NK-92 treated with Interleukin-12 subunit alpha and Interleukin-12 subunit beta, amount 100 ng/mL, for 24 hours (cell line): ENCODE measurements at regions not wholly inside any gene's neighbourhood (a gene's known extent, or its start where the extent isn't known, plus 50 kb on each side); places are given as distances from the start of the nearest gene placed in this dataset.

Experiments
- DNase-seq: peaks from one replicate; lab custom pipeline; 2025; lab: John Stamatoyannopoulos, UW

- DNase-seq = no peak
Observed at GRCh38 chr17:79314617-79315357, 240.2 kb downstream of the ENGASE start.

DNA sequence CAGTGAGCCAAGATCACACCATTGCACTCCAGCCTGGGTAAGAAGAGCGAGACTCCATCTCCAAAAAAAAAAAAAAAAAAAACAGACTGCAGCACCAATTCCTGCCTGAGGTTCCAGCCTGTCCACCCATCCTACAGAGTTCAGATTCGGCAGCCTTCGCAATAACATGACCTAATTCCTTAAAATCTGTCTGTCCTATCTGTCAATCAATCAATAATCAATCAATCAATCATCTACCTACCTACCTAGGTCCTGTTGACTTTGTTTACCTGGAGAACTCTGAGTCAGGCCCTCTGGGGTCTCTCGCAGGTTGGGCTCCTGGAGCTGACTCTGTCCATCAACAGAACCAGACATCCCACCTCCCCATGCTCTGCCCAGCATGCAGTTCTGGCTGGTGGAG lies 236.7 kb downstream of the ENGASE start:
- no peak for DNase-seq

DNA sequence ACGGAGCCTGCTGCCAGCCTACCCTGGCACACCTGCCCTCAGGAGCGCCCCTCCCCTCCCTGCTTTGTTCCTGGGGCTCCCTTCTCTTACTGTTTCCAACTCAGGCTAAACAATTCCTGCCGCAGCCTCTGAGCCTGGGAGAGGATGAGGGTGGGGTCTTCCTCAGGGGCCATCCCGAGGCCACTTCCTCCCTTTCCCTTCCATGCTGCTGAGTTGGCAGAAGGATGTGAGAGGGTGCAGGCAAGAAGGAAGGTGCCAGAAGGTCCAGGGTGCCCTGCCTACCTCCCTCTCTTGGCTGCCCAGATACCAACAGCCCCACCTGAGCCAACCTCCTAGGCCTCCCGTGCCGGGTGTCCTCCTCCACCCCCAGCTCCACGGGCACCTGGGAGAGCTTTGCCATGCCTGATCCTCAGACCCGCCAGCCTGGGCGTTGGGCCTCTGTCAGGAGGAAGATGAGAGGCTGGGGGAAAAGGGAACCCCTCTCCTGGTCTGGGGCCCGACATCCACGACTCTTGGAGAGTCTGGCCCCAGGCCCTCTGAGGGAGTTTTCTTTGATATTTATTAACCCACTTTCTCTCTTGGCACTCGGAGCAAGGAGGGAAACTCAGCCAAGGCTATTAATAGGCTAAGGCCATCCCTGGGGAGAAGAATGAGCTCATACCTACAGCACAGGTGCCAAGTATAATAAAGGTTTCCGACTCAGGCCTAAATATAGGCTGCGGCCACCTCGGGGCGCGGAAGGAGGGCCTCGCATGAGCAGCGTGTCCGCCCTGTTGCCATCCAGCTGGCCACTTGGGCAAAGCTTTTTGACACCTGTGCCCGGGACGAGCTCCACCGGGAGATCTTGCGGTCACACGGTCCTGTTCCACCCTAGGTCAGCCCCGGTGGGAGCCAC lies 232.0 kb downstream of the ENGASE start:
- no peak for DNase-seq

DNA sequence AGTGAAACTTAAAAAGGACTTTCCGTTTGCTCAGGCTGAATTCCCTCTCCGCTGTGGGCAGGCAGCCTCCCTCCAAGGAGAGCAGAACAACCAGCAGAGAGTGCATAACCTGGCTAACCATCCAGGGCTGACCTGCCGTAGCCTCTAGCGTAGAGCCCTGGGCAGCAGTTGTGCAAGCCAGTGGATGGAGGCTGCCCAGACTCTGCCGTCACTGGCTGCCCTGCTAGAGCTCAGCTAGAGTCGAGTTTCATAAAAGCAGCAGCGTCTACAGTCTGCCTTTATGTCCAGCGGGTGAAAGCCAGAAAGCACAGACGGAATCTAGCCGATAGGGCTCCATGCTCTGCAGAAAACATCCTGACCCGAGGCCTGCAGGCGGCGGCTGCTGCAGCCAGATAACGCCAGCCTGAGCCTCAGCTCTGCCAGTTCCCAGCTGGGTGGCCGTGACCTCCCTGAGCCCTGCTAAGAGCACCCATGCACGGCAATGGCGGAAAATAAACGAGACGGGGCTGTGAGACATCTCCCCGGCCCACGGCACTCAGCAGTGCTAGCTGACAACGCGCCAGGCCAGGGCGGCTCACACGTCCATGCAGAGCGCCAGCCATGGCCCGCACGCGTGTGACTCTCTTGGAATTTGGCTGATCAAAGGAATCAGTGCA lies 231.3 kb downstream of the ENGASE start:
- no peak for DNase-seq

GRCh38 chr17:79305376-79305767 lies 230.7 kb downstream of the ENGASE start:
- no peak for DNase-seq

GRCh38 chr17:79304884-79305283 lies 230.3 kb downstream of the ENGASE start:
- no peak for DNase-seq

DNA sequence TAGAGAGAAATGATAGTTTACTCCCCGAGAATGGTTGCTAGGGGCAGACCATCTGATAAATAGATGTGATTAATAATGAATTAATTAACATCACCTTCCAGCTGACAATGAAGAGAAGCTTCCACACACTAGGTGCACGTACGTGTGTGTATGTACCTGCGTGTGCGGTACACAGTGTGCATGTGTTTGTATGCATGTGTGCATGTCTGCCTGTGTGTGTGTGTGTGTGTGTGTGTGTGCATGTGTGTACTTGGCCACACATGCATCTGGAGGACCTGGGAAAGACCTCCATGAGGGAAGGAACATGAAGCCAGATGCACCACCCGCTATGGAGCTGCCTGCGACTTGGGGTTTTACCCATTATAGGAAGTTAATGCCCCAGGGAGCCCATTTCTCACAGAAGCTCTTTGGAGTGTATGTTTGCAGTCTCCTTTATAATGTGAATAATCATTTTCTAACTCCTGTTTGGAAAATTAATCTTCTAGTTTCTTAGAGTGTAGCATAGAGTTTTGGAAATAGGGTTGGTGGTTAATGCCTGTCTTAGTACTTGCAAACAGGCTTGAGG lies 229.1 kb downstream of the ENGASE start:
- DNase-seq = no peak

DNA sequence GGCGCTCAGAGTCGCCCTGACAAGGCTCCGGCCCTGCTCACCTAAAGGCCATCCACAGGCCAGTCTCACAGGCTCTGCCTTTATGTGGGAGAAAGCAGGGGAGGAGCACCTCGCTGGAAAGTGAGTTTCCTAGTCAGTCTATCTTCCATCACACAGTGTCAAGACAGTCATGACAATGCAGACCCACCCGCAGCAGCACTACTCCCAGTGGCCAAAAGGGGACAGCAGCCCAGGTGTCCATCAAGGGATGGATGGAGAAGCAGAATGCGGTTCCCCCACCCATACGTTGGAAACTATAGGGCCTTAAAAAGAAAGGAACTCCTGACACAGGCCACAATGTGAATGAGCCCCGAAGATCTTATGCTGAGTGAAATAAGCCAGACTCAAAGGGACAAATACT lies 226.8 kb downstream of the ENGASE start:
- no peak for DNase-seq

- no peak for DNase-seq
Observed at GRCh38 chr17:79299349-79299748, 224.7 kb downstream of the ENGASE start.

DNA sequence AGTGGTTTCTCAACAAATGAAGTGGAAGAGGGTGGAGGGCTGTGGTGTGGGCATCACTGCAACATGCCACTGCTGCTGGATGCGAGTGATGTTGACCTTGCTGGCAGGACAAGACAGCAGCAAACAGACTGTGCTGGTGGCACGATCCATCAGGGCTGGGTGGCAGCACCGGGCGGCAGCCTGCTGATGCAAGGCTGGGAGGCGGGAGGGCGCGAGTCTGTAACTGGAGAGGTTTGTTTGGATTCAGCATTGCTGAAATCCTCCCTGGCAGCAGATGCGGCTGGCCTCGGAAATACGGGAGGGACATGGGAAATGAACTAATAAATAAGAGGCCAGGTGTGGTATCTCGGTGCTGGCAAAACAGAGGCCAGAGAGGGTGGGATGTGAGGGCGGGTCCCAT lies 224.2 kb downstream of the ENGASE start:
- DNase-seq = no peak

DNA sequence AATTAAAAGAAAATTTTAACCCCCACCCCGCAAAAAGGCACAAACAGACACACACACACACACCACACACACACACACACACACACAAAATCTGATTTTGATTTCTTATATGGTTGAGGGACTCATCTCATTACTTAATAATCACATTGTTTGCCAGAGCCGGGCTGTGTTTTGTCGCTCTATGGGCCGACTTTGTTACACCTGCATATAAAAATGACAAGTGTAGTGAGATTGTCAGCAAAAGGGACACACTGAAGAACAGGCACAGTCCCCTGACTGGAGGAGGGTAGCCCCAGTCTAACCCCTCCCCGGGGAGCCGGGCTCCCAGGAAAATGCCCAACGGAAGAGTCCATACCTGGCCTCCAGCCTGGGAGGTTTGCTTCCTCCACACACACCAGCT lies 221.6 kb downstream of the ENGASE start:
- no peak for DNase-seq

GRCh38 chr17:79295307-79295706 lies 220.7 kb downstream of the ENGASE start:
- DNase-seq = no peak

GRCh38 chr17:79294459-79295071 lies 219.9 kb downstream of the ENGASE start:
- no peak for DNase-seq

- DNase-seq = no peak
Observed at GRCh38 chr17:79292501-79292900, 217.9 kb downstream of the ENGASE start.

DNA sequence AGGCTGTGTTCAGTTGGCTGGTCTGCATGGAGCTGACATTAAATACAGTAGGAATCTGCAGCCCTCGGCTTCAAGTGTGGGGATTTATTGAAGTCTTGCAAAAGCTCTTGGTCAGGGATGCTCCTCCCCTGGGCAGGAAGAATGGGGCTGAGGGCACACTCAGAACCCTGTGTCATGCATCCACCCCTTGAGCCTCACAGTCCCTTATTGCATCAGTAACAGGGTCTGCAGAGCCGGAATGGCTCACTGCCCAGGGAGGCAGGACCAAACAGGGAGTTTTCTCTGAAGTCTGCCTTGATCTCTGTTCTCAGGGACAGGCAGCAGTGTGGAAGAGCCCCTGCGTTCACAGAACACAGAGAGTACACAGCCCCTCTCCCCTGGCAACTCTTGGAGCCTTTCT lies 216.8 kb downstream of the ENGASE start:
- no peak for DNase-seq

DNA sequence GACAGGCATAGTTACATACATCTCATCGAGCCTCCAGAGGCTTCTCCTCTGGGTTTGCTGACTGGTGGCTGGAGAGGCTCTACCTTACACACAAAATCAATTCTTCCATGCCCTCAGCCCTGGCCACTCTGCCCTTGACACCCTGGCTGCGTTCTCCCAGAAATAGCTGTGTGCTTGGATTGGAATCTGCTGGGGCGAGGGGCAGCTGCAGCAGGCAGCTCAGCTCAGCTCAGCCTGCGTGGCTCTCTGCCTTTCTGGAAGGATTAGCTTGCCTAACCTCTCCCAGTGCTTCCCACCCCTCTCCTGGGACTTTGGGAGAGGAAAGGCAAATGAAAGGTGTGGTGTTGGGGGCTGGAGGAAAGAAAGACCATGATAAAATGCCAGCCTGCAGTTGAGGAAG lies 216.1 kb downstream of the ENGASE start:
- no peak for DNase-seq

- no peak for DNase-seq
Observed at GRCh38 chr17:79288950-79289349, 214.3 kb downstream of the ENGASE start.

DNA sequence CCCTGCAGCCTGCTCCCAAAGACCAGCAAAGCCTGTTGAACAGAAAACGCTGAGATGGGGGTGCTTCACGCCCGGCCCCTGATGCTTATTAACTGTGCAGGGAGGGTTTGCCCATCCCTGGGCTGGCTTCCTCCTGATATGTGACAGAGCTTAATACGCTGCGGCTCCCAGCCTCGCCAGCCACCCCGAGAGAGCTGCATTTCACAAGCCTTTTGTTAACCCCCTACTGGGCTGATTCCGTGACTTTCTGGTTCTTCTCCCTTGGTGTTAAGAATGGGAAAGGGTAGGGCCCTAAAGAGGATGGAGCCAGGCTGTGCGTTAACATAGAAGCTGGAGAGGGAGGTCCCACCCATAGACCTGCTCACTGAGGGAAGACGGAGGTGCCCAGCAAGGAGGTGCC lies 211.8 kb downstream of the ENGASE start:
- no peak for DNase-seq

DNA sequence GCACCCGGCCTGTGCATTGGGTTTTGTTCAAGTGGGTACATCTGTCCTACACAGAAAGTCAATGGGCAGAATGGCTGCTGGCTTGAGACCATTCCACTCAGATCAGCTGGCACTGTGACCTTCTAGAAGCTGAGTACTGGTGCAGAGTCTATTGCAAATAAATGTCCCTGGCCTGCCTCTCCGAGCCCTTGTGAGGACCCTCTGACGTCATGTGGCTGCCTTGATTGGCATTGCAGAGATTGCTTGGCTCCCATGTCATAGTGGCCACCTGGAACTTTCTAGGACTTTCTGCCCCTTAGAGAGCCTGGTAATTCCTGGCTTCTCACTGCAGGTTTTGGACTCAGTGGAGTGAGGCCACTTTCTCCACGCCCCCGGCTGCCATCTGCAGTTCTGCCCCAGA lies 211.3 kb downstream of the ENGASE start:
- DNase-seq = no peak

- no peak for DNase-seq
Observed at GRCh38 chr17:79282294-79282693, 207.7 kb downstream of the ENGASE start.

DNA sequence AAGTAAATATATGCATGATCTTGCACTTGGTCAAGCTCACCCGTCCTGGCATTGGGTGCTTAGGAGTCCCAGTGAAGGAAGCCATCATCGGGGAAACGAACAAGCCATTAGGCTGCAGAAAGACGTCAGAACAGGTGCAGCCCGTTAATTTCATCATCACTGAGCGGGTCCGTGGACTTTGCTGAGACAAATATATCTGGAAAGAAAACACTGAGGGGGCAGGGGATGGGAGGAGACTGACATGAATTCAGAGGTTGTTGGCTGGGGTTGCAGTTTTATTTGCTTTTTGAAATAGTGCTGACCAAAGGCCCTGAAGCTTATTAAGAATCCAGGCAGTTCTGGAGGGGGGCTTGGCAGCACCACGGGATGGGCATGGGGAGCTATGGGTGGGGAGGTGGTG lies 207.2 kb downstream of the ENGASE start:
- DNase-seq = no peak
